GM18498 (cell line): ENCODE measurements at regions not wholly inside any gene's neighbourhood (a gene's known extent, or its start where the extent isn't known, plus 50 kb on each side); places are given as distances from the start of the nearest gene placed in this dataset.

Experiments
- ATAC-seq: cut with Tn5 transposase; IDR thresholded peaks from one replicate; pipeline ENCODE4 v1.9.1; 2021; ENCODE audit warnings: mild to moderate bottlenecking, moderate library complexity; ENCODE audit not compliant: unreplicated experiment

DNA sequence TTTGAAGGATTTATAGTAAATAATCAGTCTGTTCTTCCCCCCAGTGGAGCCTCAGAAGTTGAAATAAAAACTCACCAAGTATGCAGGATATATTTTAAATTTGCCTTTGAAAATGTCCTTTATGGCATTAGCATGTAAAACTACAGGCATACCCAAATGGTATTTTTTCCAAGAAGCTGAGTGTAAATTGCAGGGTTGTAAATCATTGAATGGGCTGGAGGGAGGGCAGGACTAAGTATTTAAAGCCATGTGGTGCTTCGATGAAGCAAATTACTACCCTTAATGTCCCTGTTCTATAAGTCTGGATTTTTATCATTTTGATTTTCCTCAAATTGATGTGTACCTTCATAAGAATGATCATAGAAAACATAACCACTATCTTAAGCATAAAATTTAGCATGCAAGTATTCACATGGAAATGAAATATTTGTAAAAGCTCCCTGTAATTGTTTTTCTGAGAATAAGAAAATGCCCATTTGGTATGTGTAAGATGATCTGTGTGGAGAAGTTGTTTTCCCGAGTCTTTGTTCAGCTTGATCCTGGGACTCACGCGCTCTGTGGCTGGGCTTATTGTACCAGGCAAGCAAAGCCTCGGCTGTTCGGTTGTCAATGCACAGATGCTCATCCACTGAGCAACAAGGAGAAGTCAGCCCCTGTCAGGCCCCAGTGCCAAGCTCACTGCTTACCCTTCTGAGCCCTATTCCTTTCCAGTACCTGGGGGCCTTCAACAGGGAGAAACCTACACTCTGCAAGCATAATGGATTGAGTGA is 66.7 kb downstream of the CD164 start:
- no peak for ATAC-seq

DNA sequence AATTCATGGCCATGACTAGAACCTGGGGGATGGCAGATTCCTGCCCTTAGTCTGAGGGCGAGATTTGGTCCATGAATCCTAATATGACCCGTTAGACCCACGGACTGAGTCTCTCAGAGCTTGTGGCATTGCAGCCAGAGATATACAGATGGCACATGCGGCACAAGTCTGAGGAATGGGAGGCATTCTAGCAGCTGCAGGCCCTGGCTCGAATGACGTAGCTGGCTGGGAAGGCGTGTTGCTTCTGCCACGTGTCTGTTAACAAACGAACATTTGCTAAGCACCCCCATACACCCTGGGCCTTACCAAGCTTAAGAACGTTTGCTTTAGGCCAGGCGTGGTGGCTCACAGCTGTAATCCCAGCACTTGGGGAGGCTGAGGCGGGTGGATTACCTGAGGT is 68.0 kb downstream of the CD164 start:
- no peak for ATAC-seq

- no peak for ATAC-seq
These were observed 69.1 kb downstream of the CD164 start for GRCh38 chr6:109313139-109313538.

- no peak for ATAC-seq
These were observed 70.8 kb downstream of the CD164 start for GRCh38 chr6:109311471-109311870.

DNA sequence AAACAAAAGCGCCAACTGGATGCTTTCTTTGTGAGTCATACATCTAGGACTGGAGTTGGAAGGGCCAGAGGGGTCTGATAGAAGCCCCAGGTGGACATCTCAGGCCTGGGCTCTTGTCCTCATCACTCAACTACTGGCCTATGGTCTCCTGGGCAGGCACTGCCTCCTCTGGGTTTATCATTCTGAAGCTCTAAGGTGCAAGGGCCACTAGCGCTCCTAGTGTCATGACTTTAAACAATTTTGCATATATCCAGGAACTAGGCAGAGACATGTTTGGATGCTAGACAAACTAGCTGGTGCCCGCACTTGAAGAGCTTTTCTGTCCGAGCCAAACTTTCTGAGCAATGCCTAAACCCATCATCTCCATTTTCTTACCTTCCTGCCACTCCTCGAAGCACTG is 72.3 kb downstream of the CD164 start:
- ATAC-seq = no peak

- no peak for ATAC-seq
These were observed 74.2 kb downstream of the CD164 start for GRCh38 chr6:109308018-109308492.

DNA sequence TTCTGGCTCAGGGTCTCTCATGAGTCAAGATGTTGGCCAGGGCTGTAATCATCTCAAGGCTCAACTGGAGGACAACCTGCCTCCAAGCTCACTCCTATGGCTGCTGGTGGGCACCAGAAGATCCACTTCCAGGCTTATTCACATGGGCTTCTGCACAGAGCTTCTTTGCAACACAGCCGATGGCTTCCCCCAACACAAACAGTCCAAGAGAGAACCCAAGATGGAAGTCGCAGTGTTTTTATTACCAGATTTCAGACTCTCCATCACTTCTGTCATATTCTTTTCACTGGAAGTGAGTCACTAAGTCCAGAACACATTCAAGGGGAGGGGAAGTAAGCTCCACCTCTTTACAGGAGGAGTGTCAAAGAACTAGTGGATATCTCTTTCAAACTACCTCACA is 75.5 kb downstream of the CD164 start:
- no peak for ATAC-seq

DNA sequence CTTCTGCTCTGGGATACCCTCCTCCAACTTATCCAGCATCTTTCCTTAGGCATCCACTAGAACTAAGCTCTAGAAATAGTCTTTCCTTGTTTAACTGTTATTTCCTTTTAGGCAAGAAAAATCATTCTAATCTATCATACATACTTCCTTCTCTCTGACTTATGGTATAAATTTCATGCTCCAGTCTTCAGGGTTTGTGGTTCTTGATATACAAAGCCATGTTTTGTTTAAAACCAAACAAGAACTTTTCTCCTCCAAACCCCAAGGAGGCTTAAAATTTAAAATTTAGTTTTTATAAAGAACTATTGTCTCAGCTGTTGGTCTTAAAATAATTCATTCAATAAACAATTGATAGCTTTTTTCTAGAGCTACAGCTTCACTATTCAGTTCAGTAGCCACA is 77.2 kb downstream of the CD164 start:
- no peak for ATAC-seq

DNA sequence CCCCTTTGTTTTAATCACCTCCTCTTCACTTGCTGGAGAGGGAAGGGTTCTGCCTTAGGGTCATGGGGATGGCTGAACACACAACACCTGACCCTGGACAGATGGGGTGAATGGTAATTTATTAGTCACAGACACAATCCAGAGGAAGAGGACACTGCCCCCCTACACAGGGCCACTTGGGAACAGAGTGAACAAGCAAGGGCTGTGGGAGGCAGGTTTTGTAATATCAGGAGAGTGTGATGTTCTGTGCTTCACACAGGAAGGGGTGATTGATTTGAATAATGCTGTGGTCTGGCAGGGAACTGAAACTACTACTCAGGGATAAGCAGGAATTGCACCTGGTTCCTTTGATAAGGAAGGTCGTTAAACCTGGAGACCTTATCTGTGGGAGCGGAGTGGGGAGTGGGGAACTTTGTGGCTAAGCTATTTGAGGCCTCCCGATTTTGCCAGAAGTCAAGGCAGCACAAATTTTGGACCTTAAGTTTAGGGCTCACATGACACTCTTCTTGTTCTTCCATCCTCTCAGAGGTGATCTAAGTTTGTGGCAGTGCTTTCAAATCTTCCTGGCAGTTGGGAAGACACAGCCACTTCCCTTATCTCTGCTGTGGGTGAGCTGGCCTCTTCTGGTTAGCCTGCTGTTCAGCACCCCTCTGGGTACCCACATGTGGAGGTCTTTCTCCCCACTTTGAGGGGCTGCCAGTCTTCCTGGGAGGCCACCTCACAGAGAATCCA is 77.8 kb downstream of the CD164 start:
- ATAC-seq = peak; percentile 63

GRCh38 chr6:109303640-109304283 is 78.5 kb downstream of the CD164 start:
- ATAC-seq = no peak

- no peak for ATAC-seq
These were observed 79.1 kb downstream of the CD164 start for GRCh38 chr6:109303164-109303563.

DNA sequence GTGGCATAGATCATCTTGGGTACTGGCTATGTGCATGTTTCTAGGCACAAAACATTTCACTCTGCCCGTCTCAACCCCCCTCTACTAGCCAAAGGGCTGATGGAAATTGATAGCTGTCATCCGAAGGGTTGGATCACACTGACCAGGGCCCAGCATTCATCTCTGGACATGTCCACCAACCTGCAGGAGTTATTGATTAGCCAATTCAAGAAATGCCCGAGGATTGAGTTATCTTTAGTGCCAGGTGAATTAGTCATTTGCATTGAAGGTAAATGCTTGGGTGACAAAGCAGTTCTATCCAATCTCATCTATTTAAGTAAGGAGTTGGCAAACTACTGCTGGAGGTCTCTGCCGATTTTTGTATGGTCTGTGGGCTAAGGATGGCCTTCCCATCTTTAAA is 80.1 kb downstream of the CD164 start:
- no peak for ATAC-seq

DNA sequence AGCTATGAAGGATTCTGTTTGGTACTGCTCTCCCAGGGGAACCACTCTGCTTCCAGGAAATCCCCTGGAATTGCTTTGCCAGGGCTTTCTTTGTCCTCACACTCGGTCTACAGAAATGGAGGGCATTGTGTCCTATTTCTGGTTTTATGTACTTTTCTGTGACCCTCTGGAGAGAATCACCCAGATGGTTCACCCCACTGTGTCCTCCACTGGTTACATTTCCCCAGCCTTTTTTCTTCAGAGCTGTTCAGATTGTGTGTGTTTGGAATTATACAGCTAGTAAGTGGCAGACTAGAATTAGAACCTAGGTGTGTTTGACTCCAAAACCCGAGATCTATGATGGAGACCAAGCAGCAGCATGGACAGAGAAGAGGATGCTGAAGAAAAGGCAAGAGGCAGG is 80.8 kb downstream of the CD164 start:
- no peak for ATAC-seq

GRCh38 chr6:109300874-109301273 is 81.4 kb downstream of the CD164 start:
- no peak for ATAC-seq

GRCh38 chr6:109299776-109300564 is 82.3 kb downstream of the CD164 start:
- no peak for ATAC-seq

DNA sequence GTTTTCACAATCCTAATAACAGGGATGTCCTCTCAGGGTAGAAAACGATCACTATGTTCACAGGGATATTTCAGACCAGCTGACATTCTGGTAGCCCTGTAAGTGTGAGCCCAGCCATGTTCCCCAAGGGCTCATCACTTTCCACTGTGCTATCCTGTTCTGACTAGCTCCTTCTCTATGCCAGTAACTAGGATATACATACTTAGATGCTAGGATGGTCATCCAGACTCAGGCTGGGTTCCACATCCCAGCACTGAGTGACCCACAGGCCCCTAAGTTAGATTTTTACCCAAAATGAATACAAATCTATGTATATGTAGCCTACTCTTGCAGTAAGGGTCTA is 83.0 kb downstream of the CD164 start:
- no peak for ATAC-seq

DNA sequence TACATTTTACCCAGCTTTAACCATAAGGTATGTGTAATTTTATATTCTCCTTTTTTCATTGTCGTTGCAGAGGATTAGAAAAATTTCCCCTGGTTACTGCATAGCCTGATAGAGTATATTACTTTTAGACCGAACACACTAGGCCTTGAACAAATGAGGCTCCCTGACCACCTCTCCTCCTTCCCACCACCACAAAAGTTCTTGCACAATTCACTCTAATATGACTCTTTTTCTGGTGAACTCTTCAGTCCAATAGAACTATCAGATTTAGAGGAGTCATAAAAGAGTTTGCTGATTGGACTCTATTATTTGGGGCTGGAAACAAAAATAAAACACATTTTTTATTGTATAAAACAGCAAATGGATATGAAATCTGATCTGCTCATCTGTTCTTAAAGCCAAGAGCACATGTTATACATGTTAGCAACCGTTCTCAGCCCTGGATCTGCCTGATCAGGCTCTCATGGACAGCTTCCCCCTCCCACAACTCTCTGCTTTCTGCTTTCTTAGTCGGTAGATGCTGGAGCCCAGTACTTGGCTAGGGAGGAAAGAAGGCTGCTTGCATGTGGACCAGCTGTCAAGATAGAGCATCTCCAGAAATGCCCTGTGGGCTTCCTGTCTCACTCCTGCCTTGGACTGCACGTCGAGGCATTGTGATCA is 83.5 kb downstream of the CD164 start:
- ATAC-seq = no peak

- no peak for ATAC-seq
These were observed 84.7 kb downstream of the CD164 start for GRCh38 chr6:109297406-109298110.

DNA sequence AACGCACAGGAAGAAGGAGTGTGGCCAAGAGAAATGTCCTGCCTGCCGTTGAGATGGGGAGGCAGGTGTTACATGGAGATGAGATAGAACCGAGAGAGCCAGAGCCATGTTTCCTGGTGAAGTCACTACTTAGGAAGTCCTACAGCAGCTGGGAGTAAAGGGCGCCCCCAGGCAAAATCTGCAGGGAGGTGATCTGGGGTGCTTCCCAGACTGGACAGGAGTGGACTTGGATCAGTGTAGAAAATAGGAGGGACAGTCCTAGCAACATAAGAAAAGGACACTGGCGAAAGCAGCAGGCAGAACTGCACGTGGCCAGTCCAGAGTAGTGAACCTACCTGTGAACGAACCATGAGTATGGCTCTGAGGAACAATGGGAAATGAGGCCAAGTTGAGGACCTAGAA is 85.3 kb downstream of the CD164 start:
- no peak for ATAC-seq

GRCh38 chr6:109296452-109296851 is 85.8 kb downstream of the CD164 start:
- no peak for ATAC-seq
